GM23248 (cell line): ENCODE measurements at regions not wholly inside any gene's neighbourhood (a gene's known extent, or its start where the extent isn't known, plus 50 kb on each side); places are given as distances from the start of the nearest gene placed in this dataset.

Source experiments
- DNase-seq: peaks from one replicate; pipeline ENCODE4 v3.0.0-alpha.2; 2015
- H2AFZ ChIP-seq: fragments of 200-600 bp; sonication (generic); 2 replicates; pipeline ENCODE4 v1.6.1; 2016; ENCODE audit warnings: antibody characterized with exemption
- H3F3A ChIP-seq: fragments of 200-600 bp; sonication (generic); 2 replicates; pipeline ENCODE4 v1.6.1; 2016; ENCODE audit warnings: mild to moderate bottlenecking, antibody characterized with exemption, mixed run types; ENCODE audit not compliant: insufficient read depth
- H3K27ac ChIP-seq: fragments of 200-600 bp; sonication (generic); 2 replicates; pipeline ENCODE4 v1.5.1; 2016; ENCODE audit warnings: mild to moderate bottlenecking
- H3K27me3 ChIP-seq: fragments of 200-600 bp; sonication (generic); replicated peaks from 2 replicates; pipeline ENCODE4 v1.6.1; 2016; ENCODE audit warnings: mild to moderate bottlenecking; ENCODE audit not compliant: insufficient read depth
- H3K36me3 ChIP-seq: fragments of 200-600 bp; sonication (generic); 2 replicates; pipeline ENCODE4 v1.6.1; 2016; ENCODE audit warnings: low read depth, mild to moderate bottlenecking
- H3K4me1 ChIP-seq: fragments of 200-600 bp; sonication (generic); 2 replicates; pipeline ENCODE4 v1.6.1; 2016; ENCODE audit warnings: mild to moderate bottlenecking; ENCODE audit not compliant: insufficient read depth
- H3K4me2 ChIP-seq: fragments of 200-600 bp; sonication (generic); one replicate; pipeline ENCODE4 v1.6.1; 2016; ENCODE audit warnings: mild to moderate bottlenecking; ENCODE audit not compliant: unreplicated experiment
- H3K4me3 ChIP-seq: fragments of 200-600 bp; sonication (generic); 2 replicates; pipeline ENCODE4 v1.5.1; 2016; ENCODE audit warnings: mild to moderate bottlenecking
- H3K79me2 ChIP-seq: fragments of 200-600 bp; sonication (generic); 2 replicates; pipeline ENCODE4 v1.6.1; 2016; ENCODE audit warnings: mild to moderate bottlenecking; ENCODE audit not compliant: insufficient read depth
- H3K9ac ChIP-seq: fragments of 200-600 bp; sonication (generic); 2 replicates; pipeline ENCODE4 v1.6.1; 2016; ENCODE audit warnings: mild to moderate bottlenecking
- H3K9me2 ChIP-seq: fragments of 200-600 bp; sonication (generic); 2 replicates; pipeline ENCODE4 v1.6.1; 2016; ENCODE audit warnings: mixed run types, mild to moderate bottlenecking, moderate library complexity; ENCODE audit not compliant: insufficient read depth
- H3K9me3 ChIP-seq: fragments of 200-600 bp; sonication (generic); one replicate; pipeline ENCODE4 v1.6.1; 2017; ENCODE audit warnings: low read depth
- H4K20me1 ChIP-seq: fragments of 200-600 bp; sonication (generic); 2 replicates; pipeline ENCODE4 v1.6.0; 2016; ENCODE audit not compliant: insufficient read depth
- EZH2 ChIP-seq: fragments of 200-600 bp; sonication (generic); IDR thresholded peaks from 2 replicates; pipeline ENCODE4 v1.6.1; 2018; ENCODE audit warnings: antibody characterized with exemption, mild to moderate bottlenecking; ENCODE audit not compliant: insufficient read depth, poor library complexity, severe bottlenecking
- EZH2phosphoT487 ChIP-seq: fragments of 200-600 bp; sonication (generic); IDR thresholded peaks from 2 replicates; pipeline ENCODE4 v1.6.1; 2018; ENCODE audit warnings: antibody characterized with exemption, moderate library complexity, mild to moderate bottlenecking, low read depth; ENCODE audit not compliant: insufficient read depth
- WGBS, 2 experiments: methylation state at CpG; one replicate each; pipeline ENCODE4 v1.1.6; 2015 to 2017; ENCODE audit warnings: low lambda C conversion rate in 2 of 2, low coverage in 1 of 2; ENCODE audit errors: missing lambda C conversion rate in 2 of 2; 5-methylcytosine and 5-hydroxymethylcytosine counted together
- in situ Hi-C: fragments of 300-500 bp; cut with MboI; formaldehyde crosslinking; loops from 2 replicates; pipeline ENCODE4 v1.15.0; 2020

DNA sequence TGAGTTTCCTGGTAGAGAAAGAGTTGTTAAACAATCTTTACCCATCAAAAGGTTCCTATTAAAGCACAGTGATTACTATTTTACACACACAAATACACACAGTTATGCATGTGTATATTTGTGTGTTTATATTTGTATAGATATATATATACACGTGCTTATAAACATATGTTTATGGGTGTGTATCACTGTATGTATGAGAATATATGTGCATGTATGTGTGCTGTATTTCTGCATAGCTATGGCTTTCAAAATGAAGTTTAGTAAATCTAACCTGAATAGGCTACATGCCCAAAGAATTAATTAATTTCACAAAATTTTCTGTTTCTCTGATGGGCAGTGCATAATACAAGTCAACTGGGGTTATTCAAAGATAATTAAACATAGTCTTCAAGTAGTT lies 723.1 kb upstream of the KIRREL3 start:
- no peak overlapping the region for H3K4me3 ChIP-seq
- H3K36me3 ChIP-seq = no peaks in the 10 kb centered on the region
- no peak overlapping the region for H3K9ac ChIP-seq
- H3K9me2 ChIP-seq = no peaks in the 10 kb centered on the region
- no peaks in the 10 kb centered on the region for H3K4me1 ChIP-seq
- no peaks in the 10 kb centered on the region for H3F3A ChIP-seq
- no peak overlapping the region for H3K27ac ChIP-seq
- 8 to 18% methylated on average over 1 of the region's 1 CpG for WGBS, 2 experiments
- DNase-seq = no peak
- H3K9me3 ChIP-seq = no peaks in the 10 kb centered on the region
- H2AFZ ChIP-seq = no peak overlapping the region
- no peaks in the 10 kb centered on the region for H3K79me2 ChIP-seq
- H3K27me3 ChIP-seq = peaks cover 4% of the 10 kb centered on the region; the same call in 1 of the 2 replicates
- no peaks in the 10 kb centered on the region for H4K20me1 ChIP-seq
- in situ Hi-C loops = no loop called here
- no peak for TF ChIP-seq EZH2
- H3K4me2 ChIP-seq = no peak overlapping the region

DNA sequence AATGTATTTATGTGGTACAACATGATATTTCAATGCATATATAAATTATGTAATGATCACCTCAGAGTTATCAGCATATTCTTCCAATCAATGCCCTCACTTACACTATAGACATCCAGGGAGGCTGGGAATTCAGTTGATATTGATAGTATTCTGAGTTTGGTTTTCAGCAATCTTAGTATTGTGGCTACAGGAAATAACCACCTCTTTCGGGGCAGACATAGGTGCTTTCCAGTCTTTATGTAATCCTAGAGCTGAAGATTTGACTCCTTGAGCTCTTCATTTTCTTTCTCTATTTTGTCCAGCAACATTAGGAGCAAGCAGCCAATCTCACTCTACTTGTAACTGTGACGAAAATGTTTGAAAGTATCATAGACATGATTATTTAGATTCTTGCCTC lies 712.7 kb upstream of the KIRREL3 start:
- Histone ChIP-seq H3K27ac (no peak overlapping the region), H3K9me3 (no peaks in the 10 kb centered on the region), H3K79me2 (no peaks in the 10 kb centered on the region), H3K4me3 (no peak overlapping the region), H2AFZ (no peak overlapping the region), H3K9me2 (no peaks in the 10 kb centered on the region), H3K27me3 (0 out of 2 replicates have a peak, but pooled peaks cover under 1% of the 10 kb centered on the region), H4K20me1 (no peaks in the 10 kb centered on the region), H3K9ac (no peak overlapping the region), H3K36me3 (no peaks in the 10 kb centered on the region), H3F3A (no peaks in the 10 kb centered on the region), H3K4me2 (no peak overlapping the region), H3K4me1 (no peaks in the 10 kb centered on the region)
- DNase-seq = no peak
- 28% methylated on average over 2 of the region's 2 CpGs for WGBS, 2 experiments
- TF ChIP-seq EZH2phosphoT487 = no peak
- TF ChIP-seq EZH2 = no peak
- in situ Hi-C loops = no loop called here

DNA sequence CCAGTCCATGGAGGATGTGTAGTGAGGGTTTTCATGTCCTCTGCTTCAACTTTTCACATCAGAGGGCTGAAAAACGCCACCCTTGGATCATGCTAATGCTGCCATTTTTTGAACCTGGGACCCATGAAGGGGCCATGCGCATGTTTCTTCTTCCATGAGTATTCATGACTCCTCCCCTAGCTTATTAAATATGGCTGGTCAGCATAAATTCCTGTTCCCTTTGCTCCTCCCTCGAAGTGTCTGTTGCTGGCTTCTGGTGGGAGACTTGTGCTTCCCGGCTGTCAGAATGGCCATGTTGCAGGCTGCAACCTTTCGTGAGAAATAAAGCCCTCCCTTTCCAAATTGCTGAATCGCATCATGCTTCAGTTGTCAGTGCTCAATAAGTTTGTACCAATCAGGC lies 711.2 kb upstream of the KIRREL3 start:
- in situ Hi-C loops = no loop called here
- no peak overlapping the region for H3K27ac ChIP-seq
- no peaks in the 10 kb centered on the region for H3K9me2 ChIP-seq
- H3K4me1 ChIP-seq = no peaks in the 10 kb centered on the region
- DNase-seq = no peak
- H2AFZ ChIP-seq = no peak overlapping the region
- no peaks in the 10 kb centered on the region for H3F3A ChIP-seq
- H3K79me2 ChIP-seq = no peaks in the 10 kb centered on the region
- H3K27me3 ChIP-seq = no peaks in the 10 kb centered on the region
- no peaks in the 10 kb centered on the region for H3K9me3 ChIP-seq
- no peak for TF ChIP-seq EZH2phosphoT487
- no peak for TF ChIP-seq EZH2
- no peak overlapping the region for H3K4me2 ChIP-seq
- H3K4me3 ChIP-seq = no peak overlapping the region
- no peaks in the 10 kb centered on the region for H4K20me1 ChIP-seq
- no peaks in the 10 kb centered on the region for H3K36me3 ChIP-seq
- 21 to 27% methylated on average over 6 of the region's 6 CpGs for WGBS, 2 experiments
- H3K9ac ChIP-seq = no peak overlapping the region

DNA sequence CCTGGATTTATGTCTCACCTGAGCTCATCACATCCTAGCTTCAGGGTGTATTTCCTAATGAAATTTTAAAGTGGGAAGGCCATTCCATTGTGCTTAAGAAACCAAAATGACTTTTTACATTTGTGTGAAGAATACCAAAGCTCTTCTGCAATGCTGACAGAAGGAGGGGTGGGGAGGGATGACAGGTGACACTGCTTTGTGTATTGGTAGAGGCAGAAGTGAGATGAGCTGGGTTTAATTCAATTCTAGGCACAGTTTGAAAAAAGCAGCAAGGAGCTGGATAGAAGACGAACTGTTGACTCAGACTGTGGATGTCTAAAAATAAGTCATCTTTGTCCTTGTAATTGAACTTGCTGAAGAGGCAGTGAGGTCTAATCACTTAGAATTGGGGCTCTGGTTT lies 710.3 kb upstream of the KIRREL3 start:
- no peaks in the 10 kb centered on the region; the same call in 1 of the 2 replicates for H3K9me2 ChIP-seq
- H3K9ac ChIP-seq = no peak overlapping the region
- no peaks in the 10 kb centered on the region for H3F3A ChIP-seq
- no peak overlapping the region for H2AFZ ChIP-seq
- no peak for TF ChIP-seq EZH2
- TF ChIP-seq EZH2phosphoT487 = no peak
- in situ Hi-C loops = no loop called here
- H3K27ac ChIP-seq = no peak overlapping the region
- no peaks in the 10 kb centered on the region for H3K27me3 ChIP-seq
- no peaks in the 10 kb centered on the region for H3K9me3 ChIP-seq
- no peak overlapping the region for H3K4me3 ChIP-seq
- no peaks in the 10 kb centered on the region for H3K36me3 ChIP-seq
- no peak for DNase-seq
- H3K4me1 ChIP-seq = no peaks in the 10 kb centered on the region
- WGBS, 2 experiments = 0 to 3% methylated on average over 1 of the region's 1 CpG
- no peak overlapping the region for H3K4me2 ChIP-seq
- H3K79me2 ChIP-seq = no peaks in the 10 kb centered on the region
- no peaks in the 10 kb centered on the region for H4K20me1 ChIP-seq

DNA sequence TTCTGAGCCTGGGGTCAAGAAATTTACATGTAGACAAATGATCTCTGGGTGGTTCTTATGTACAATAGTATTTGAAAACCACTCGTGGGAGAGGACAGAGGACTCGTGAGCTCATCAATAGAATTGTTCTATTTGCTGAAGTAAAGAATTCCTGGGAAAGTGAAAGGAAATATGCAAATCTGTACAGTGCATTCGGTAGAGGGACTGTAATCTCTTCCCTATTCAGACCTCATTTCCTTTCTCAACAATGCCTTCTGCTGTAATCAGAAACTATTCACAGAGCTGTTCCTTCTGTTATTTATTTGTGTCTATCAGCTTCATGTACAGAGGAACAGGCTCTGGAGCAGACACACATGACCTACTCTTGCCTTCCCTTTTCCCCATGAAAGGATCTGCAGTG lies 709.4 kb upstream of the KIRREL3 start:
- Histone ChIP-seq H3K9me2 (no peaks in the 10 kb centered on the region; the same call in 1 of the 2 replicates), H3F3A (no peaks in the 10 kb centered on the region), H3K4me2 (no peak overlapping the region), H3K4me1 (no peaks in the 10 kb centered on the region), H4K20me1 (no peaks in the 10 kb centered on the region), H3K4me3 (no peak overlapping the region), H2AFZ (no peak overlapping the region), H3K27me3 (no peaks in the 10 kb centered on the region), H3K27ac (no peak overlapping the region), H3K36me3 (no peaks in the 10 kb centered on the region), H3K9ac (no peak overlapping the region), H3K79me2 (no peaks in the 10 kb centered on the region), H3K9me3 (no peaks in the 10 kb centered on the region)
- 1 to 3% methylated on average over 3 of the region's 3 CpGs for WGBS, 2 experiments
- in situ Hi-C loops = no loop called here
- TF ChIP-seq EZH2phosphoT487 = no peak
- no peak for TF ChIP-seq EZH2
- no peak for DNase-seq
